ENCODE measurements at regions not wholly inside any gene's neighbourhood (a gene's known extent, or its start where the extent isn't known, plus 50 kb on each side); places are given as distances from the start of the nearest gene placed in this dataset.

GRCh38 chr18:51339856-51340255 is 142.4 kb upstream of the MEX3C start:
- TF ChIP-seq CREB1 (IDR thresholded peaks at IDR 0.05) (no peak), RFX5 (IDR thresholded peaks at IDR 0.05; ENCODE audit: borderline replicate concordance, low read depth, low read length) (no peak), ZNF274 (IDR thresholded peaks at IDR 0.05; ENCODE audit: borderline replicate concordance, extremely low read depth, low read length) (no peak), CTCF (IDR thresholded peaks at IDR 0.05; ENCODE audit: control extremely low read depth in 1 of 3, insufficient read depth in 1 of 3, low read depth in 1 of 3, low read length in 3 of 3) (no peak), EZH2 (IDR thresholded peaks at IDR 0.05; ENCODE audit: low read depth, low read length, severe bottlenecking) (no peak), SIRT6 (IDR thresholded peaks at IDR 0.05; ENCODE audit: low read length) (no peak), TCF12 (IDR thresholded peaks at IDR 0.05; ENCODE audit: low read depth, low read length) (no peak), JUND (IDR thresholded peaks at IDR 0.05; ENCODE audit: low read length) (no peak), SIN3A (conservative IDR thresholded peaks at IDR 0.05 in 1 of 2, IDR thresholded peaks at IDR 0.05 in 1 of 2; ENCODE audit: low read depth in 1 of 2, low read length in 2 of 2) (no peak), POLR2AphosphoS5 (IDR thresholded peaks at IDR 0.05; ENCODE audit: low read depth, low read length) (no peak), HDAC2 (IDR thresholded peaks at IDR 0.05; ENCODE audit: borderline replicate concordance in 1 of 2, low read depth in 2 of 2, low read length in 2 of 2) (no peak)
